ENCODE measurements at regions not wholly inside any gene's neighbourhood (a gene's known extent, or its start where the extent isn't known, plus 50 kb on each side); places are given as distances from the start of the nearest gene placed in this dataset.
"Not testable (repeated sequence)": the region's sequence is repeated elsewhere in the genome, so short reads cannot be mapped to it uniquely, and the experiment has no call there.

DNA sequence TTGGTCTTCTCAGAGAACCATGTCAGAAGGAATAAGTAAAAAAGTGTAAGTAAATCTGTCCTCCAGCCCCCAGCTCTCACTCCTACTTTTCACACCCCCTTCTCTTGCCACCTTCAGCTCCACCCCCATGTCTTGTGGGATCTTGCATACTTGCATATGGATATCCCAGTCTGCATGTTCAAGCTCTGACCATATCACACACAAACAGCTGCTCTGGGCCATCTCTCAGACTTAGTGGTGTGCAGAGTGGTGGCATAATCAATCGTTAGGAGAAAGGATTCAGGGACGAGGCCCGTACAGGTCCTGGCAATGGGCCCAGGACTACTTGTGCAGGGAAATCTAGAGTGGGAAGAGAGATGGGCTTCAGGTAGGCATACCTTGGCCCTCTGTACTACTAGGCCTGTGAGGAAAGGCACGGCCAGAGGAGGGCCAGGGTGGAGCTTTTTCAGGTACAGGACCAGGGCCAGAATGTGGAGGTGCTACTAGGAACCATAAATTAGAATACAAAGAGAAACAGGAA lies 112.0 kb upstream of the SGK1 start:
- ChIA-PET POLR2A (no interaction called here), CTCF (no interaction called here)
- Mint-ChIP-seq H3K36me3 (peaks cover 0 to 1% (median 0%) of the 10 kb centered on the region in 3 donors), H3K4me3 (no peak overlapping the region), H3K4me1 (no peaks in the 10 kb centered on the region), H3K9me3 (no peaks in the 10 kb centered on the region), H3K27ac (peak overlapping the region in 1 of 8 donors; percentile 69), H3K27me3 (peaks cover 4 to 6% of the 10 kb centered on the region in 2 donors)
- no peak for DNase-seq
- no peaks in the 10 kb centered on the region for H3K4me1 ChIP-seq (ENCODE audit: insufficient read depth, low read length)
- H3K27ac ChIP-seq (ENCODE audit: low read depth, low read length): no peak overlapping the region
- H3K4me3 ChIP-seq (ENCODE audit: low read length): no peak overlapping the region
- no peaks in the 10 kb centered on the region for H3K36me3 ChIP-seq (ENCODE audit: insufficient read depth, low read length)
- no peaks in the 10 kb centered on the region for H3K27me3 ChIP-seq (ENCODE audit: insufficient read depth, low read length, poor library complexity, severe bottlenecking)
- no peaks in the 10 kb centered on the region for H3K9me3 ChIP-seq (ENCODE audit: low read length)

DNA sequence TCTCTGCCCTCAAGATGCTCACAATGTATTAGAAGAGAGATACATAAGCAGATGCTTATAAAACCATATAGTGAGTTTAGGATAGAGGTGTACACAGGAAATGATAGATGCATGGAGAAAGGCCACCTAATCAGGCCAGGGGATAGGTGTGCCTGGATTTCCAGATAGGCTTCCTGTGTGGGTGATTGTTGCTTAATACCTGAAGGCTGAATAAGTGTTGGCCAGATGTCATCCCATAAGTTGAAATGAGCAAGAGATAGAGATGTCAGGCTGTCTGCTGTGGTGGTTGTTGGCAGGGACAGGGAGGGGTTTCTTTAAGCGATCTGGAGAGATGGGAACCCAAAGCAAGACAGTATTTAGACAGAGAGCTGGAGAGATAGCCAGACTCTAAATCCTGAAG lies 109.8 kb upstream of the SGK1 start:
- Mint-ChIP-seq H3K36me3 (peaks cover 0 to 1% (median 0%) of the 10 kb centered on the region in 3 donors), H3K4me1 (no peaks in the 10 kb centered on the region), H3K9me3 (no peaks in the 10 kb centered on the region), H3K27ac (no peak overlapping the region), H3K27me3 (peaks cover 4 to 6% of the 10 kb centered on the region in 2 donors), H3K4me3 (no peak overlapping the region)
- POLR2A ChIA-PET: no interaction called here
- CTCF ChIA-PET: no interaction called here
- H3K27ac ChIP-seq (ENCODE audit: low read depth, low read length): no peak overlapping the region
- no peak for DNase-seq
- H3K4me3 ChIP-seq (ENCODE audit: low read length): no peak overlapping the region
- H3K27me3 ChIP-seq (ENCODE audit: insufficient read depth, low read length, poor library complexity, severe bottlenecking): no peaks in the 10 kb centered on the region
- H3K9me3 ChIP-seq (ENCODE audit: low read length): no peaks in the 10 kb centered on the region
- no peaks in the 10 kb centered on the region for H3K4me1 ChIP-seq (ENCODE audit: insufficient read depth, low read length)
- H3K36me3 ChIP-seq (ENCODE audit: insufficient read depth, low read length): no peaks in the 10 kb centered on the region

DNA sequence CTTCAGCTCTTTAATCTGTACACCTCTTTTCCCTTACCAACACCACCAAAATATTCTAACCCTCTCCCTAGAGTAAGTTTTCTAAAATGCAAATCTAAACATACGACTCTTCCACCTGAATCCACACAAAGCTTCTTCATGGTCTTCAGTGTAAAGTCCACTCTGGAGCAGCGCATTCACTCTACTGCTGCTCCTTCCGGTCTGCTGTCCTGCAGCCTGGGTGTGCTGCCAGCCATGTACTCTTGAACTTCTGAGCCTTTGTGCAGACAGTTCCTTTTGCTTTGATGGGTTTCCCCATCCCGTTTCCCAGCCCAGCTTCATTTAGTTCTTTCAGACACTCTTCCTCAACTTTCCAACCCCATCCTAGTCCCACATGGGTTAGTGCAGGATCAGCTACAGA lies 108.7 kb upstream of the SGK1 start:
- Mint-ChIP-seq H3K27ac (no peak overlapping the region), H3K4me1 (no peaks in the 10 kb centered on the region), H3K27me3 (peaks cover under 1 to 6% of the 10 kb centered on the region in 2 donors), H3K36me3 (peaks cover 0 to 1% (median 0%) of the 10 kb centered on the region in 3 donors), H3K9me3 (no peaks in the 10 kb centered on the region), H3K4me3 (no peak overlapping the region)
- DNase-seq: no peak
- no peaks in the 10 kb centered on the region for H3K9me3 ChIP-seq (ENCODE audit: low read length)
- H3K4me3 ChIP-seq (ENCODE audit: low read length): no peak overlapping the region
- POLR2A ChIA-PET: no interaction called here
- H3K36me3 ChIP-seq (ENCODE audit: insufficient read depth, low read length): no peaks in the 10 kb centered on the region
- no peaks in the 10 kb centered on the region for H3K27me3 ChIP-seq (ENCODE audit: insufficient read depth, low read length, poor library complexity, severe bottlenecking)
- no peak overlapping the region for H3K27ac ChIP-seq (ENCODE audit: low read depth, low read length)
- CTCF ChIA-PET: no interaction called here
- H3K4me1 ChIP-seq (ENCODE audit: insufficient read depth, low read length): no peaks in the 10 kb centered on the region

DNA sequence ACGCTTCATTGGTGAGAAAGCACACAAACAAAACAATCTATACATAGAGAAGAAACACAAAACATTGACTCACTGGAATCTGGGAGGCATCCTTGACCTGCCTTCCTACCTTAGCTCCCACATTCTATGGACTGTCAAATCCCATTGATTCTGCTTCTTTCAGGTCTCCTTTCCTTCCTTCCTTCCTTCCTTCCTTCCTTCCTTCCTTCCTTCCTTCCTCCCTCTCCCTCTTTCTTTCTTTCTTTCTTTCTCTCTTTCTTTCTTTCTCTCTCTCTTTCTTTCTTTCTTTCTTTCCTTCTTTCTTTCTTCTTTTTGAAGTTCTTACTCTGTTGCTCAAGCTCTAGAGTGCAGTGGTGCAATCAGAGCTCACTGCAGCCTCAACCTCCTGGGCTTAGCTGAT lies 108.0 kb upstream of the SGK1 start:
- H3K9me3 Mint-ChIP-seq; DNase-seq; H3K27ac ChIP-seq (ENCODE audit: low read depth, low read length); H3K27me3 ChIP-seq (ENCODE audit: insufficient read depth, low read length, poor library complexity, severe bottlenecking); H3K4me3 Mint-ChIP-seq; H3K9me3 ChIP-seq (ENCODE audit: low read length); H3K4me3 ChIP-seq (ENCODE audit: low read length); H3K27me3 Mint-ChIP-seq; H3K4me1 Mint-ChIP-seq; H3K4me1 ChIP-seq (ENCODE audit: insufficient read depth, low read length); H3K36me3 Mint-ChIP-seq; H3K36me3 ChIP-seq (ENCODE audit: insufficient read depth, low read length); POLR2A ChIA-PET: not testable (repeated sequence)
- peak overlapping the region in 1 of 8 donors; percentile 85 for H3K27ac Mint-ChIP-seq
- CTCF ChIA-PET: interaction anchor here (1.1 kb wide), 1 partner anchor 18 kb away, joined by 3 read pairs; no protein-coding TSS in a partner anchor

DNA sequence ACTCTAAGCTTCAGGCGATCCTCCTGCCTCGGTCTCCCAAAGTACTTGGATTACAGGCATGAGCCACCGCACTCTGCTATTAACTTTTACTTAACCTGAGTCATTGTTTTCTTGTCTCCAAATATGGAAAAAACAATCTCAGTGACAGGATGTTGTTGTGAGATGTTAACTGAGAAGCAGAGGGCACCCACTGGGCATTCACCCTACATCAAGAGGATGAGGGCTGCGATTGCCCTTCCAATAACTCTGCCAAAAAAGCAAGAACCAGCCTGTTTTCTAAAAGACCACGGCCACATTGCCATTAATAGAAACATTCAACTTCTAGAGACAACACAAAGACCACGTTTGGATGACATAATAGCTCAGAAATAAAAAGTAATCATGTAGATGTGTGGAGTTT lies 107.6 kb upstream of the SGK1 start:
- Mint-ChIP-seq H3K4me3 (no peak overlapping the region), H3K9me3 (no peaks in the 10 kb centered on the region), H3K27ac (no peak overlapping the region), H3K36me3 (peaks cover 0 to 1% (median 0%) of the 10 kb centered on the region in 3 donors), H3K4me1 (no peaks in the 10 kb centered on the region), H3K27me3 (peaks cover 0 to 6% of the 10 kb centered on the region in 2 donors)
- CTCF ChIA-PET: interaction anchor here (1.1 kb wide), 1 partner anchor 18 kb away, joined by 3 read pairs; no protein-coding TSS in a partner anchor
- no peaks in the 10 kb centered on the region for H3K4me1 ChIP-seq (ENCODE audit: insufficient read depth, low read length)
- DNase-seq: no peak
- H3K9me3 ChIP-seq (ENCODE audit: low read length): no peaks in the 10 kb centered on the region
- H3K4me3 ChIP-seq (ENCODE audit: low read length): no peak overlapping the region
- H3K27ac ChIP-seq (ENCODE audit: low read depth, low read length): no peak overlapping the region
- H3K36me3 ChIP-seq (ENCODE audit: insufficient read depth, low read length): no peaks in the 10 kb centered on the region
- POLR2A ChIA-PET: no interaction called here
- no peaks in the 10 kb centered on the region for H3K27me3 ChIP-seq (ENCODE audit: insufficient read depth, low read length, poor library complexity, severe bottlenecking)

DNA sequence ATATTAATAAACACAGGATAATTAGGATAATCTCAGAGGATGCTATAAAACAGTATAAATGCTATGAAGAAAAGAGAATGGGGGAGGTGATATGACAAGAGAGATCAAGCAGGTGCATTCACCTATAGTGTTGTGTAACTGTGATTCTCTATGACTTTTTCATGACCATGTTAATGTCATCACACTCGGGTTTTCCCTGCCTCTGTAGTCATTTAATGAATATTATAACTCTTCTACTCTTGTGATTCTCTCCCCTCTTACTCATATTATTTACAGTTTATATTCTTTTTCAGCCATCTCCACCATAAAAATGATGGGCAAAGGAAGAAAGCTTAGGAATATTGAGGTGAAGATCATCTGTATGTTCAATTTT lies 106.9 kb upstream of the SGK1 start:
- no peaks in the 10 kb centered on the region for H3K36me3 ChIP-seq (ENCODE audit: insufficient read depth, low read length)
- H3K4me1 Mint-ChIP-seq: no peaks in the 10 kb centered on the region
- CTCF ChIA-PET: interaction anchor here (1.1 kb wide), 1 partner anchor 19 kb away, joined by 3 read pairs; no protein-coding TSS in a partner anchor
- no peaks in the 10 kb centered on the region for H3K9me3 Mint-ChIP-seq
- H3K4me3 ChIP-seq (ENCODE audit: low read length): no peak overlapping the region
- POLR2A ChIA-PET: interaction anchor here (0.5 kb wide), 1 partner anchor 21 kb away, joined by 7 read pairs; no protein-coding TSS in a partner anchor
- DNase-seq: no peak
- H3K27me3 Mint-ChIP-seq: peaks cover 0 to 3% of the 10 kb centered on the region in 2 donors
- H3K27ac Mint-ChIP-seq: no peak overlapping the region
- H3K4me1 ChIP-seq (ENCODE audit: insufficient read depth, low read length): no peaks in the 10 kb centered on the region
- H3K9me3 ChIP-seq (ENCODE audit: low read length): no peaks in the 10 kb centered on the region
- H3K36me3 Mint-ChIP-seq: peaks cover 0 to 1% (median 0%) of the 10 kb centered on the region in 3 donors
- no peaks in the 10 kb centered on the region for H3K27me3 ChIP-seq (ENCODE audit: insufficient read depth, low read length, poor library complexity, severe bottlenecking)
- H3K4me3 Mint-ChIP-seq: no peak overlapping the region
- H3K27ac ChIP-seq (ENCODE audit: low read depth, low read length): no peak overlapping the region

DNA sequence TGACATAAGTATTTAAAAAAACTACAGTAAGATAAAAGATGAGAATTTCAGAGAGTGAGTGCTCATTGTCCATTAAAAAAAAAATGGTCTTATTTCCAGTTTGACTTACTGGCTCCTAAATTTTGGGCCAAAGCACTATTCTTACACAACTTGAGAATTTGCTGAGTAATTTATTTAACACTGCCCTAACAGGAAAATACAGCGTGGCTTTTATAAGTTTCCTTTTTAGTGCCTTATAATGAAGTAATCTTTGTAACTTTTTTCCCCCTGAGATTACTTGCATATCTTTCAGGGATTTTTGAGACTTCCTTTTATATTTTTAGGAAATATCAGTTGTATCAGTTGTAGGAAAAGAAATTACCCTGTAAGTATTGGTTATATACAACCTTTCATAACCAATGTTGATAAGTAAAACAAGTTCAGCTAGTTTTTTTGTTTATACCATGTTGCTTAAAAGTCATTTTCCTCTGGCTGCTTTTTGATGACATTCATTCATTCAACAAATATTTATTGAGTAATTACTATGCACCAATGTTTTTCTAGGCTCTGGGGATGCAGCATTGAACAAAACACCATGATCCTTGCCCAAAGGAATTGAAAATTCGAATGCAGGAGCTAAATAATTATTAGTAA lies 106.4 kb upstream of the SGK1 start:
- H3K4me3 ChIP-seq (ENCODE audit: low read length): no peak overlapping the region
- H3K4me1 ChIP-seq (ENCODE audit: insufficient read depth, low read length): no peaks in the 10 kb centered on the region
- Mint-ChIP-seq H3K27ac (no peak overlapping the region), H3K36me3 (peaks cover 0 to 2% (median 0%) of the 10 kb centered on the region in 3 donors), H3K27me3 (peaks cover 0 to 3% of the 10 kb centered on the region in 2 donors), H3K9me3 (no peaks in the 10 kb centered on the region), H3K4me1 (no peaks in the 10 kb centered on the region), H3K4me3 (no peak overlapping the region)
- CTCF ChIA-PET: no interaction called here
- no peaks in the 10 kb centered on the region for H3K36me3 ChIP-seq (ENCODE audit: insufficient read depth, low read length)
- DNase-seq: no peak
- no peak overlapping the region for H3K27ac ChIP-seq (ENCODE audit: low read depth, low read length)
- no peaks in the 10 kb centered on the region for H3K9me3 ChIP-seq (ENCODE audit: low read length)
- H3K27me3 ChIP-seq (ENCODE audit: insufficient read depth, low read length, poor library complexity, severe bottlenecking): no peaks in the 10 kb centered on the region
- POLR2A ChIA-PET: interaction anchor here (0.5 kb wide), 1 partner anchor 20 kb away, joined by 7 read pairs; no protein-coding TSS in a partner anchor

DNA sequence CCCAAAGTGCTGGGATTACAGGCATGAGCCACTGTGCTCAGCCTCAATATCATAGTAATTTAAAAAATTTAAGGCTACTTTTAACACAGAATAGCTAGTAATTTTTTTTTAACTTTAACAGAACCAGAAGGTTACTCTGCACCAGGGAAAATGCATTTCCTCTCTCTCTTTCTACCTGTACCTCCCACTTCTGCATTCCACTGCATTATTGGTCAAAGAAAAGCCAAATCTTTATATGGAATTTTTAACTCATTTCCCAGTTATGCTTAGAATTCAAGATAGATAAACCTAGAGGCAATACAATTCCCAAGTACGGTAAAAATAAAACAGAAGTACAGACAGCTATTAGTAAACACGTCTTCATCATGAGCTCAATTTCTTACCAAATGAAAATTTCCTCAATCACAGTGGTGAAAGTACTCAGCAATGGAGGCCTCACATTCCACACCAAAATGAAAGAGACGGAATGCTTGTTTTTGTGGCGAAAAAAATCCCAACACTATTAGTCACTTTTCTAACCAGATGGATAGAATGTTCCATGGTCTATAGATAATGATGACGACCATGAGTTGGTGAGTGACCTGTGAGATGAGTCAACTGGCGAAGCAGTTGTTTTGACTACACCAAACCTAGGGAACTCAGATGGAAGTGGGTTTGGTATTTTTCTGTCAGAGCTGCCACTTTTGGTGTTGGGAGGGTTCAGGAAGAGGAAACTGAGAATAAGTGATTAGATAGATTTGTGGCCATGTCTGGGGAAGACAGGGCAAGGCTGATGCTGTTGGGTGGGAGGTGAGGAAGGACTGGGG lies 104.7 kb upstream of the SGK1 start:
- H3K27ac Mint-ChIP-seq: peak overlapping the region in 1 of 8 donors; percentile 59
- H3K4me3 Mint-ChIP-seq: no peak overlapping the region
- no peak for DNase-seq
- no peaks in the 10 kb centered on the region for H3K9me3 Mint-ChIP-seq
- Histone ChIP-seq H3K4me1 (ENCODE audit: insufficient read depth, low read length) (no peaks in the 10 kb centered on the region), H3K27me3 (ENCODE audit: insufficient read depth, low read length, poor library complexity, severe bottlenecking) (no peaks in the 10 kb centered on the region), H3K4me3 (ENCODE audit: low read length) (no peak overlapping the region), H3K36me3 (ENCODE audit: insufficient read depth, low read length) (no peaks in the 10 kb centered on the region), H3K9me3 (ENCODE audit: low read length) (no peaks in the 10 kb centered on the region), H3K27ac (ENCODE audit: low read depth, low read length) (no peak overlapping the region)
- POLR2A ChIA-PET: no interaction called here
- CTCF ChIA-PET: no interaction called here
- peaks cover 0 to 3% of the 10 kb centered on the region in 2 donors for H3K27me3 Mint-ChIP-seq
- peaks cover 0 to 3% (median 0%) of the 10 kb centered on the region in 3 donors for H3K36me3 Mint-ChIP-seq
- H3K4me1 Mint-ChIP-seq: no peaks in the 10 kb centered on the region
